Caco-2 (cell line): ENCODE measurements at regions not wholly inside any gene's neighbourhood (a gene's known extent, or its start where the extent isn't known, plus 50 kb on each side); places are given as distances from the start of the nearest gene placed in this dataset.

ENCODE experiments used
- BruUV-seq: library from RNA; stranded (reverse); fragments of 400-500 nt; replicated peaks from 2 replicates; lab custom pipeline; 2021; lab: Mats Ljungman, UMichigan
- CTCF ChIA-PET: fragments of 300-600 bp; sonication (Branson Sonifier 250); formaldehyde crosslinking; loops from one replicate; lab custom pipeline; 2022; ENCODE audit warnings: antibody characterized with exemption; lab: Charles Lee
- POLR2A ChIA-PET: fragments of 300-600 bp; sonication (Branson Sonifier 250); formaldehyde crosslinking; loops from one replicate; lab custom pipeline; 2022; ENCODE audit warnings: antibody characterized with exemption; lab: Charles Lee
- DNase-seq, 2 experiments: peaks; one replicate each; pipeline versions ENCODE4 v3.0.0 to v3.0.0-alpha.2; 2020 to 2022
- H3K27me3 ChIP-seq: replicated peaks from 2 replicates; pipeline ENCODE4 v1.6.0; 2011; ENCODE audit warnings: low read length; ENCODE audit not compliant: control insufficient read depth, insufficient read depth
- H3K36me3 ChIP-seq: 2 replicates; pipeline ENCODE4 v1.5.1; 2011; ENCODE audit warnings: low read length; ENCODE audit not compliant: control insufficient read depth, insufficient read depth
- H3K4me1 ChIP-seq: fragments of 250-450 bp; sonication (Bioruptor Pico); 2 replicates; pipeline ENCODE4 v1.5.1; 2020; ENCODE audit warnings: mild to moderate bottlenecking
- H3K4me3 ChIP-seq: 2 replicates; pipeline ENCODE4 v1.5.1; 2011; ENCODE audit warnings: low read depth, mild to moderate bottlenecking, control low read depth, low read length
- H3K9me3 ChIP-seq: fragments of 250-450 bp; sonication (Bioruptor Pico); 2 replicates; pipeline ENCODE4 v1.5.1; 2020; ENCODE audit warnings: mild to moderate bottlenecking, moderate library complexity
- H3K27ac Mint-ChIP-seq: one replicate; pipeline ENCODE4 v1.8.0; 2022; ENCODE audit warnings: mixed read lengths; ENCODE audit not compliant: unreplicated experiment
- H3K27me3 Mint-ChIP-seq: one replicate; pipeline ENCODE4 v1.8.0; 2022; ENCODE audit warnings: mixed read lengths; ENCODE audit not compliant: insufficient read depth, unreplicated experiment
- H3K36me3 Mint-ChIP-seq: one replicate; pipeline ENCODE4 v1.8.0; 2022; ENCODE audit warnings: mild to moderate bottlenecking, mixed read lengths; ENCODE audit not compliant: insufficient read depth, unreplicated experiment
- H3K4me1 Mint-ChIP-seq: one replicate; pipeline ENCODE4 v1.8.0; 2022; ENCODE audit warnings: low read depth, mixed read lengths; ENCODE audit not compliant: unreplicated experiment
- H3K4me3 Mint-ChIP-seq: one replicate; pipeline ENCODE4 v1.8.0; 2022; ENCODE audit warnings: mild to moderate bottlenecking, moderate library complexity, mixed read lengths; ENCODE audit not compliant: unreplicated experiment
- H3K9me3 Mint-ChIP-seq: one replicate; pipeline ENCODE4 v1.8.0; 2022; ENCODE audit warnings: mixed read lengths; ENCODE audit not compliant: unreplicated experiment
- intact Hi-C: fragments of 100-400 bp; cut with micrococcal nuclease; formaldehyde crosslinking; loops from one replicate; pipeline ENCODE4 v1.10.0; 2022; ENCODE audit not compliant: unreplicated experiment
- TF ChIP-seq, protein P1 (sequence below), 2 experiments: fragments of 200-600 bp in 1 of 2; IDR thresholded peaks; 1 replicate in 1 of 2; 2 replicates in 1 of 2; pipeline versions ENCODE4 v1.5.1 to v1.8.0; 2011 to 2022; ENCODE audit warnings: antibody characterized with exemption in 1 of 2, control low read depth in 1 of 2, inconsistent platforms in 1 of 2, low read depth in 1 of 2, low read length in 1 of 2, mild to moderate bottlenecking in 1 of 2, moderate library complexity in 1 of 2; ENCODE audit not compliant: insufficient read depth in 1 of 2, severe bottlenecking in 1 of 2, unreplicated experiment in 1 of 2

- no peaks in the 10 kb centered on the region for H3K36me3 Mint-ChIP-seq
- Histone ChIP-seq H3K4me1 (no peaks in the 10 kb centered on the region), H3K4me3 (no peak overlapping the region), H3K9me3 (no peaks in the 10 kb centered on the region), H3K36me3 (no peaks in the 10 kb centered on the region), H3K27me3 (no peaks in the 10 kb centered on the region)
- intact Hi-C loops, result no loop called here
- H3K4me3 Mint-ChIP-seq, result no peak overlapping the region
- H3K4me1 Mint-ChIP-seq, result no peaks in the 10 kb centered on the region
- peaks cover 7% of the 10 kb centered on the region for H3K27me3 Mint-ChIP-seq
- H3K9me3 Mint-ChIP-seq, result no peaks in the 10 kb centered on the region
- DNase-seq, result no peak
- H3K27ac Mint-ChIP-seq, result no peak overlapping the region
- TF ChIP-seq, protein P1, sequence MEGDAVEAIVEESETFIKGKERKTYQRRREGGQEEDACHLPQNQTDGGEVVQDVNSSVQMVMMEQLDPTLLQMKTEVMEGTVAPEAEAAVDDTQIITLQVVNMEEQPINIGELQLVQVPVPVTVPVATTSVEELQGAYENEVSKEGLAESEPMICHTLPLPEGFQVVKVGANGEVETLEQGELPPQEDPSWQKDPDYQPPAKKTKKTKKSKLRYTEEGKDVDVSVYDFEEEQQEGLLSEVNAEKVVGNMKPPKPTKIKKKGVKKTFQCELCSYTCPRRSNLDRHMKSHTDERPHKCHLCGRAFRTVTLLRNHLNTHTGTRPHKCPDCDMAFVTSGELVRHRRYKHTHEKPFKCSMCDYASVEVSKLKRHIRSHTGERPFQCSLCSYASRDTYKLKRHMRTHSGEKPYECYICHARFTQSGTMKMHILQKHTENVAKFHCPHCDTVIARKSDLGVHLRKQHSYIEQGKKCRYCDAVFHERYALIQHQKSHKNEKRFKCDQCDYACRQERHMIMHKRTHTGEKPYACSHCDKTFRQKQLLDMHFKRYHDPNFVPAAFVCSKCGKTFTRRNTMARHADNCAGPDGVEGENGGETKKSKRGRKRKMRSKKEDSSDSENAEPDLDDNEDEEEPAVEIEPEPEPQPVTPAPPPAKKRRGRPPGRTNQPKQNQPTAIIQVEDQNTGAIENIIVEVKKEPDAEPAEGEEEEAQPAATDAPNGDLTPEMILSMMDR (IDR thresholded peaks at IDR 0.05; ENCODE audit: insufficient read depth in 1 of 2, low read depth in 1 of 2, low read length in 1 of 2, severe bottlenecking in 1 of 2, unreplicated experiment in 1 of 2), result no peak
- ChIA-PET POLR2A (no interaction called here), CTCF (no interaction called here)
- BruUV-seq, result no TSS peak
Measured at GRCh38 chr6:117194271-117194670, 71.1 kb upstream of the VGLL2 start.

- no peaks in the 10 kb centered on the region for H3K9me3 ChIP-seq
- H3K27me3 Mint-ChIP-seq, result peaks cover 7% of the 10 kb centered on the region
- BruUV-seq, result no TSS peak
- H3K4me3 ChIP-seq, result no peak overlapping the region
- ChIA-PET POLR2A (no interaction called here), CTCF (no interaction called here)
- TF ChIP-seq, protein P1 (IDR thresholded peaks at IDR 0.05; ENCODE audit: insufficient read depth in 1 of 2, low read depth in 1 of 2, low read length in 1 of 2, severe bottlenecking in 1 of 2, unreplicated experiment in 1 of 2), result no peak
- intact Hi-C loops, result no loop called here
- H3K4me1 ChIP-seq, result no peaks in the 10 kb centered on the region
- no peaks in the 10 kb centered on the region for H3K27me3 ChIP-seq
- H3K4me1 Mint-ChIP-seq, result no peaks in the 10 kb centered on the region
- H3K36me3 Mint-ChIP-seq, result no peaks in the 10 kb centered on the region
- H3K36me3 ChIP-seq, result no peaks in the 10 kb centered on the region
- no peak overlapping the region for H3K4me3 Mint-ChIP-seq
- DNase-seq, result no peak
- H3K27ac Mint-ChIP-seq, result no peak overlapping the region
- no peaks in the 10 kb centered on the region for H3K9me3 Mint-ChIP-seq
Measured at GRCh38 chr6:117194978-117195377, 70.4 kb upstream of the VGLL2 start.

GRCh38 chr6:117195728-117196127, 69.6 kb upstream of the VGLL2 start:
- no peaks in the 10 kb centered on the region for H3K4me1 ChIP-seq
- CTCF ChIA-PET, result no interaction called here
- no TSS peak for BruUV-seq
- Mint-ChIP-seq H3K9me3 (no peaks in the 10 kb centered on the region), H3K27ac (no peak overlapping the region), H3K27me3 (peaks cover 7% of the 10 kb centered on the region), H3K36me3 (no peaks in the 10 kb centered on the region), H3K4me1 (no peaks in the 10 kb centered on the region), H3K4me3 (no peak overlapping the region)
- H3K27me3 ChIP-seq, result no peaks in the 10 kb centered on the region
- H3K9me3 ChIP-seq, result no peaks in the 10 kb centered on the region
- intact Hi-C loops, result no loop called here
- H3K36me3 ChIP-seq, result no peaks in the 10 kb centered on the region
- POLR2A ChIA-PET, result no interaction called here
- TF ChIP-seq, protein P1 (IDR thresholded peaks at IDR 0.05; ENCODE audit: insufficient read depth in 1 of 2, low read depth in 1 of 2, low read length in 1 of 2, severe bottlenecking in 1 of 2, unreplicated experiment in 1 of 2), result no peak
- no peak for DNase-seq
- no peak overlapping the region for H3K4me3 ChIP-seq
